Mucosa of descending colon (tissue), 3 donors: ENCODE measurements at regions not wholly inside any gene's neighbourhood (a gene's known extent, or its start where the extent isn't known, plus 50 kb on each side); places are given as distances from the start of the nearest gene placed in this dataset.

ENCODE experiments used
- ATAC-seq: fragments of 200-7000 bp; cut with Tn5 transposase; one replicate; pipeline ENCODE4 v1.9.1; 2020; ENCODE audit warnings: mild to moderate bottlenecking, moderate library complexity
- DNase-seq, 3 donors: peaks; one replicate each; pipeline ENCODE4 v3.0.0-alpha.2; 2020
- H3K36me3 ChIP-seq: fragments of 200-600 bp; one replicate; pipeline ENCODE4 v1.8.0; 2021; ENCODE audit warnings: low read depth, mild to moderate bottlenecking
- H3K4me1 ChIP-seq: fragments of 200-600 bp; one replicate; pipeline ENCODE4 v1.8.0; 2021; ENCODE audit warnings: low read depth, mild to moderate bottlenecking
- H3K4me3 ChIP-seq: fragments of 200-600 bp; one replicate; pipeline ENCODE4 v1.8.0; 2021; ENCODE audit warnings: mild to moderate bottlenecking
- H3K9me3 ChIP-seq: fragments of 200-600 bp; one replicate; pipeline ENCODE4 v1.8.0; 2021; ENCODE audit warnings: mild to moderate bottlenecking
- intact Hi-C, 2 donors: fragments of 100-400 bp; cut with DNase I in 1 of 2; cut with micrococcal nuclease in 1 of 2; formaldehyde crosslinking; loops; one replicate each; pipeline versions ENCODE4 v1.11.0 to v1.11.1; 2022; cut with DNase I, micrococcal nuclease
- TF ChIP-seq, protein P1 (sequence below): fragments of 200-600 bp; IDR thresholded peaks from one replicate; pipeline ENCODE4 v1.8.0; 2022; ENCODE audit warnings: antibody characterized with exemption, mild to moderate bottlenecking
- donor health status: DM: no; HTN: no; CAD: no; lungs with moderate emphysema.
- donor health status: DM: no; HTN: no; CAD: no.
- donor health status: DM: no; HTN: yes; CAD: no.

- H3K4me3 ChIP-seq = no peak overlapping the region
- ATAC-seq = no peak
- no peak for DNase-seq
- H3K36me3 ChIP-seq = no peaks in the 10 kb centered on the region
- TF ChIP-seq, protein P1, sequence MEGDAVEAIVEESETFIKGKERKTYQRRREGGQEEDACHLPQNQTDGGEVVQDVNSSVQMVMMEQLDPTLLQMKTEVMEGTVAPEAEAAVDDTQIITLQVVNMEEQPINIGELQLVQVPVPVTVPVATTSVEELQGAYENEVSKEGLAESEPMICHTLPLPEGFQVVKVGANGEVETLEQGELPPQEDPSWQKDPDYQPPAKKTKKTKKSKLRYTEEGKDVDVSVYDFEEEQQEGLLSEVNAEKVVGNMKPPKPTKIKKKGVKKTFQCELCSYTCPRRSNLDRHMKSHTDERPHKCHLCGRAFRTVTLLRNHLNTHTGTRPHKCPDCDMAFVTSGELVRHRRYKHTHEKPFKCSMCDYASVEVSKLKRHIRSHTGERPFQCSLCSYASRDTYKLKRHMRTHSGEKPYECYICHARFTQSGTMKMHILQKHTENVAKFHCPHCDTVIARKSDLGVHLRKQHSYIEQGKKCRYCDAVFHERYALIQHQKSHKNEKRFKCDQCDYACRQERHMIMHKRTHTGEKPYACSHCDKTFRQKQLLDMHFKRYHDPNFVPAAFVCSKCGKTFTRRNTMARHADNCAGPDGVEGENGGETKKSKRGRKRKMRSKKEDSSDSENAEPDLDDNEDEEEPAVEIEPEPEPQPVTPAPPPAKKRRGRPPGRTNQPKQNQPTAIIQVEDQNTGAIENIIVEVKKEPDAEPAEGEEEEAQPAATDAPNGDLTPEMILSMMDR = no peak
- H3K9me3 ChIP-seq = no peaks in the 10 kb centered on the region
- intact Hi-C loops = no loop called here
- H3K4me1 ChIP-seq = no peaks in the 10 kb centered on the region
Measured at GRCh38 chr5:58200451-58200850, 259.4 kb downstream of the PLK2 start.

DNA sequence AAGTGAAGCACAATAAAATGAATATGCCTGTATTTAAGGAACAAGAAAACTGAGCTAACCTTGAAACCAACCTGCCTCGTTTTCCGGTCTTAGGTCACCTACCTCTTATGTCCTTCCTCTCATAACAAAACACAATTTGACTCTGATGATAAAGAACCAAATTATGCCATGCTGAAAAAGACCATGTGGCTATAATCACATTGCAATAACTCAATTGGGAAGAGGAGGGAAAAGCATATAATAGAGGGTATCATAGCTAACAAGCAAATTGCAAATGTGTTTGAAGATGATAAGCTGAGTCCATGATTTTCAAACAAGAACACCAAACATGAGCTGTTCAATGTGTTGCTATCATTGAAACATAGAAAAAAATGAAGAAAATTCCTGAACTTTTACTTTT is 260.8 kb downstream of the PLK2 start:
- Histone ChIP-seq H3K9me3 (no peaks in the 10 kb centered on the region), H3K36me3 (no peaks in the 10 kb centered on the region), H3K4me1 (no peaks in the 10 kb centered on the region), H3K4me3 (no peak overlapping the region)
- TF ChIP-seq, protein P1 = no peak
- intact Hi-C loops = no loop called here
- ATAC-seq (no peak), DNase-seq (no peak)

- no peaks in the 10 kb centered on the region for H3K9me3 ChIP-seq
- no peaks in the 10 kb centered on the region for H3K4me1 ChIP-seq
- ATAC-seq = no peak
- no peak for DNase-seq
- no peak overlapping the region for H3K4me3 ChIP-seq
- TF ChIP-seq, protein P1 = no peak
- no peaks in the 10 kb centered on the region for H3K36me3 ChIP-seq
- intact Hi-C loops = no loop called here
Measured at GRCh38 chr5:58198330-58198729, 261.6 kb downstream of the PLK2 start.

- no peak overlapping the region for H3K4me3 ChIP-seq
- no peaks in the 10 kb centered on the region for H3K4me1 ChIP-seq
- intact Hi-C loops = no loop called here
- TF ChIP-seq, protein P1 = no peak
- no peak for DNase-seq
- no peaks in the 10 kb centered on the region for H3K9me3 ChIP-seq
- no peaks in the 10 kb centered on the region for H3K36me3 ChIP-seq
- no peak for ATAC-seq
Measured at GRCh38 chr5:58197875-58198274, 262.0 kb downstream of the PLK2 start.

DNA sequence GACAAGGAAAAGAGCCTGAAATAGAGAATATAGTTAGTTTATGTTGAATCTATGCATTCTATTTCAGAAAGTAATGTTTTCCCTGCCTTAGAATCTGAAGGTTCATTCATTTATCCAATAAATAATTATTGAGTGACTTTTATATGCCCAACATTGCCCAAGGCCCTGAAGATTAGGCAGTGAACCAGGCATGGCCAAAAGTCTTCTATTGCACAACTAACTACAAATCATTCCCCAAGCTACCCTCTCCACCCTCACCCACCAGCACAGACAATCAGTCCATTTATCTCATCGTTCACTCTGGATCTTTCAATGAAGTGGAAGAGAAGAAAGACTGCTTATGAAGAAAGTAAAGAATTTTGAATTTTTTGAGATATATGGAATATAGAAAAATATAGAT is 268.4 kb downstream of the PLK2 start:
- no peaks in the 10 kb centered on the region for H3K36me3 ChIP-seq
- no peaks in the 10 kb centered on the region for H3K9me3 ChIP-seq
- no peaks in the 10 kb centered on the region for H3K4me1 ChIP-seq
- no peak overlapping the region for H3K4me3 ChIP-seq
- intact Hi-C loops = no loop called here
- ATAC-seq (no peak), DNase-seq (no peak)
- TF ChIP-seq, protein P1 = no peak

- intact Hi-C loops = no loop called here
- Histone ChIP-seq H3K4me3 (no peak overlapping the region), H3K36me3 (no peaks in the 10 kb centered on the region), H3K9me3 (no peaks in the 10 kb centered on the region), H3K4me1 (no peaks in the 10 kb centered on the region)
- DNase-seq (no peak), ATAC-seq (no peak)
- TF ChIP-seq, protein P1 = no peak
Measured at GRCh38 chr5:58188262-58188651, 271.6 kb downstream of the PLK2 start.
